Calu3 (cell line): ENCODE measurements at regions not wholly inside any gene's neighbourhood (a gene's known extent, or its start where the extent isn't known, plus 50 kb on each side); places are given as distances from the start of the nearest gene placed in this dataset.

Source experiments
- BruUV-seq: library from RNA; stranded (reverse); fragments of 400-500 nt; replicated peaks from 2 replicates; lab custom pipeline; 2021; lab: Mats Ljungman, UMichigan
- CTCF ChIA-PET: fragments of 300-600 bp; sonication (Branson Sonifier 250); formaldehyde crosslinking; loops from one replicate; lab custom pipeline; 2022; ENCODE audit warnings: antibody characterized with exemption; lab: Charles Lee
- DNase-seq: peaks from one replicate; pipeline ENCODE4 v3.0.0; 2022
- H3K27ac Mint-ChIP-seq: one replicate; pipeline ENCODE4 v1.8.0; 2022; ENCODE audit warnings: mixed read lengths; ENCODE audit not compliant: unreplicated experiment
- H3K27me3 Mint-ChIP-seq: one replicate; pipeline ENCODE4 v1.8.0; 2022; ENCODE audit warnings: mixed read lengths; ENCODE audit not compliant: unreplicated experiment
- H3K36me3 Mint-ChIP-seq: one replicate; pipeline ENCODE4 v1.8.0; 2022; ENCODE audit warnings: mild to moderate bottlenecking, moderate library complexity, mixed read lengths; ENCODE audit not compliant: insufficient read depth, unreplicated experiment
- H3K4me1 Mint-ChIP-seq: one replicate; pipeline ENCODE4 v1.8.0; 2022; ENCODE audit warnings: mild to moderate bottlenecking, low read depth, mixed read lengths; ENCODE audit not compliant: unreplicated experiment
- H3K4me3 Mint-ChIP-seq: one replicate; pipeline ENCODE4 v1.8.0; 2022; ENCODE audit warnings: mild to moderate bottlenecking, low read depth, moderate library complexity, mixed read lengths; ENCODE audit not compliant: unreplicated experiment
- H3K9me3 Mint-ChIP-seq: one replicate; pipeline ENCODE4 v1.8.0; 2022; ENCODE audit warnings: low read depth, mixed read lengths; ENCODE audit not compliant: unreplicated experiment
- CTCF ChIP-seq: fragments of 200-600 bp; IDR thresholded peaks from one replicate; pipeline ENCODE4 v1.8.0; 2022; ENCODE audit warnings: antibody characterized with exemption; ENCODE audit not compliant: unreplicated experiment
- intact Hi-C: fragments of 100-400 bp; cut with micrococcal nuclease; formaldehyde crosslinking; loops from one replicate; pipeline ENCODE4 v1.10.0; 2022; ENCODE audit not compliant: unreplicated experiment

- CTCF ChIA-PET = no interaction called here
- intact Hi-C loops = no loop called here
- DNase-seq = no peak
- Mint-ChIP-seq H3K9me3 (no peaks in the 10 kb centered on the region), H3K36me3 (no peaks in the 10 kb centered on the region), H3K4me1 (no peaks in the 10 kb centered on the region), H3K27me3 (peaks cover 12% of the 10 kb centered on the region), H3K27ac (no peak overlapping the region), H3K4me3 (no peak overlapping the region)
- no peak for TF ChIP-seq CTCF
- BruUV-seq = no TSS peak
Observed at GRCh38 chr13:30016398-30016797, 166.0 kb upstream of the UBL3 start.

GRCh38 chr13:30009411-30009810, 159.0 kb upstream of the UBL3 start:
- no TSS peak for BruUV-seq
- H3K4me3 Mint-ChIP-seq = no peak overlapping the region
- H3K27ac Mint-ChIP-seq = no peak overlapping the region
- no peak for TF ChIP-seq CTCF
- H3K27me3 Mint-ChIP-seq = peaks cover 29% of the 10 kb centered on the region
- intact Hi-C loops = no loop called here
- CTCF ChIA-PET = no interaction called here
- DNase-seq = no peak
- no peaks in the 10 kb centered on the region for H3K4me1 Mint-ChIP-seq
- H3K9me3 Mint-ChIP-seq = no peaks in the 10 kb centered on the region
- H3K36me3 Mint-ChIP-seq = no peaks in the 10 kb centered on the region

GRCh38 chr13:30006246-30006645, 155.8 kb upstream of the UBL3 start:
- TF ChIP-seq CTCF = no peak
- Mint-ChIP-seq H3K27ac (no peak overlapping the region), H3K9me3 (no peaks in the 10 kb centered on the region), H3K27me3 (peaks cover 31% of the 10 kb centered on the region), H3K36me3 (no peaks in the 10 kb centered on the region), H3K4me3 (no peak overlapping the region), H3K4me1 (no peaks in the 10 kb centered on the region)
- intact Hi-C loops = no loop called here
- no TSS peak for BruUV-seq
- no peak for DNase-seq
- CTCF ChIA-PET = no interaction called here

- Mint-ChIP-seq H3K4me1 (no peaks in the 10 kb centered on the region), H3K27ac (no peak overlapping the region), H3K27me3 (peaks cover 26% of the 10 kb centered on the region), H3K9me3 (no peaks in the 10 kb centered on the region), H3K4me3 (no peak overlapping the region), H3K36me3 (no peaks in the 10 kb centered on the region)
- no peak for DNase-seq
- CTCF ChIA-PET = no interaction called here
- no TSS peak for BruUV-seq
- no peak for TF ChIP-seq CTCF
- intact Hi-C loops = no loop called here
Observed at GRCh38 chr13:30004204-30004603, 153.8 kb upstream of the UBL3 start.
